IMR-90 (cell line): ENCODE measurements at regions not wholly inside any gene's neighbourhood (a gene's known extent, or its start where the extent isn't known, plus 50 kb on each side); places are given as distances from the start of the nearest gene placed in this dataset.

Experiments
- CEBPB ChIP-seq: IDR thresholded peaks from 2 replicates; pipeline ENCODE4 v1.6.1; 2012; ENCODE audit warnings: low read depth, low read length, improper control_type of control experiment
- MXI1 ChIP-seq: IDR thresholded peaks from 2 replicates; pipeline ENCODE4 v1.6.1; 2012; ENCODE audit warnings: low read depth, mild to moderate bottlenecking, low read length, moderate library complexity, borderline replicate concordance
- NFE2L2 ChIP-seq: fragments of 150-350 bp; IDR thresholded peaks from 2 replicates; pipeline ENCODE4 v1.6.1; 2016; ENCODE audit warnings: low read depth, mild to moderate bottlenecking, low read length
- POLR2A ChIP-seq: IDR thresholded peaks from 2 replicates; pipeline ENCODE4 v1.6.1; 2012; ENCODE audit warnings: mild to moderate bottlenecking, low read depth, low read length
- RAD21 ChIP-seq: IDR thresholded peaks from 2 replicates; pipeline ENCODE4 v1.6.1; 2012; ENCODE audit warnings: low read length, improper control_type of control experiment
- RCOR1 ChIP-seq: IDR thresholded peaks from 2 replicates; pipeline ENCODE4 v1.6.1; 2012; ENCODE audit warnings: mild to moderate bottlenecking, low read length, improper control_type of control experiment; ENCODE audit not compliant: insufficient replicate concordance
- SMC3 ChIP-seq: fragments of 150-350 bp; IDR thresholded peaks from 2 replicates; pipeline ENCODE4 v1.6.1; 2016; ENCODE audit warnings: low read depth, mild to moderate bottlenecking, antibody characterized with exemption, low read length, moderate library complexity
- TF ChIP-seq, protein P1 (sequence below): conservative IDR thresholded peaks from 2 replicates; pipeline ENCODE4 v1.5.1; 2012; ENCODE audit warnings: mild to moderate bottlenecking, low read depth, low read length, improper control_type of control experiment
- TF ChIP-seq, protein P2 (sequence below): fragments of 150-350 bp; IDR thresholded peaks from 2 replicates; pipeline ENCODE4 v1.6.1; 2017; ENCODE audit warnings: mild to moderate bottlenecking, antibody characterized with exemption, low read length, low read depth

DNA sequence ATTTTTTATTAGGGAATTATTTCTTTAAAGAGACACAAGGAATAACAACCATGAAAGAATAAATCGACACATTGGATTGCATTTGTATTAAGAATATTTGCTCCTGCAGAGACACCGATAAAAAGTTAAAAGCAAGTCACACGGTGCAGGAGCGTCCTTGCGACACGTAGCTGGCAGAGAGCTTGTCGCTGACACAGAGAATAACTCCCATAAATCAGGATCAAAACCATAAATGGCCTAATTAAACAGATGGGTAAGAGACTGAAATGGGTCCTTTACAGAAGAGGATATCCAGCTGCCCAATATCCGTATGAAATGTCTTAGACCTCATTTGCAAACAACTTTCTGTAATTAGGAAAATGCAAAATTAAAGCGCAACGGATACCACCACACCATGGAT is 126.1 kb upstream of the SNTG2 start:
- no peak for TF ChIP-seq POLR2A
- TF ChIP-seq, protein P1, sequence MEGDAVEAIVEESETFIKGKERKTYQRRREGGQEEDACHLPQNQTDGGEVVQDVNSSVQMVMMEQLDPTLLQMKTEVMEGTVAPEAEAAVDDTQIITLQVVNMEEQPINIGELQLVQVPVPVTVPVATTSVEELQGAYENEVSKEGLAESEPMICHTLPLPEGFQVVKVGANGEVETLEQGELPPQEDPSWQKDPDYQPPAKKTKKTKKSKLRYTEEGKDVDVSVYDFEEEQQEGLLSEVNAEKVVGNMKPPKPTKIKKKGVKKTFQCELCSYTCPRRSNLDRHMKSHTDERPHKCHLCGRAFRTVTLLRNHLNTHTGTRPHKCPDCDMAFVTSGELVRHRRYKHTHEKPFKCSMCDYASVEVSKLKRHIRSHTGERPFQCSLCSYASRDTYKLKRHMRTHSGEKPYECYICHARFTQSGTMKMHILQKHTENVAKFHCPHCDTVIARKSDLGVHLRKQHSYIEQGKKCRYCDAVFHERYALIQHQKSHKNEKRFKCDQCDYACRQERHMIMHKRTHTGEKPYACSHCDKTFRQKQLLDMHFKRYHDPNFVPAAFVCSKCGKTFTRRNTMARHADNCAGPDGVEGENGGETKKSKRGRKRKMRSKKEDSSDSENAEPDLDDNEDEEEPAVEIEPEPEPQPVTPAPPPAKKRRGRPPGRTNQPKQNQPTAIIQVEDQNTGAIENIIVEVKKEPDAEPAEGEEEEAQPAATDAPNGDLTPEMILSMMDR: no peak
- TF ChIP-seq RCOR1: no peak
- no peak for TF ChIP-seq RAD21
- TF ChIP-seq, protein P2, sequence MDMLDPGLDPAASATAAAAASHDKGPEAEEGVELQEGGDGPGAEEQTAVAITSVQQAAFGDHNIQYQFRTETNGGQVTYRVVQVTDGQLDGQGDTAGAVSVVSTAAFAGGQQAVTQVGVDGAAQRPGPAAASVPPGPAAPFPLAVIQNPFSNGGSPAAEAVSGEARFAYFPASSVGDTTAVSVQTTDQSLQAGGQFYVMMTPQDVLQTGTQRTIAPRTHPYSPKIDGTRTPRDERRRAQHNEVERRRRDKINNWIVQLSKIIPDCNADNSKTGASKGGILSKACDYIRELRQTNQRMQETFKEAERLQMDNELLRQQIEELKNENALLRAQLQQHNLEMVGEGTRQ: no peak
- no peak for TF ChIP-seq SMC3
- no peak for TF ChIP-seq MXI1
- TF ChIP-seq CEBPB: no peak
- TF ChIP-seq NFE2L2: no peak
